MCF 10A (cell line): ENCODE measurements at regions not wholly inside any gene's neighbourhood (a gene's known extent, or its start where the extent isn't known, plus 50 kb on each side); places are given as distances from the start of the nearest gene placed in this dataset.
"Not testable (repeated sequence)": the region's sequence is repeated elsewhere in the genome, so short reads cannot be mapped to it uniquely, and the experiment has no call there.

Experiments
- BruUV-seq: library from RNA; stranded (reverse); fragments of 400-500 nt; replicated peaks from 2 replicates; lab custom pipeline; 2021; lab: Mats Ljungman, UMichigan
- CTCF ChIA-PET: fragments of 300-600 bp; sonication (Branson Sonifier 250); formaldehyde crosslinking; extraction: SDS; loops from one replicate; lab custom pipeline; 2021; ENCODE audit warnings: antibody characterized with exemption, inconsistent platforms; lab: Yijun Ruan, JAX
- POLR2A ChIA-PET: fragments of 300-600, 350-650 bp; sonication (Branson Sonifier 250); formaldehyde crosslinking; extraction: SDS; loops from one replicate; lab custom pipeline; 2020; ENCODE audit warnings: antibody characterized with exemption, inconsistent platforms; lab: Yijun Ruan, JAX
- DNase-seq: peaks from one replicate; pipeline ENCODE4 v3.0.0-alpha.2; 2018; ENCODE audit not compliant: unreplicated experiment
- H3K27ac Mint-ChIP-seq: one replicate; pipeline ENCODE4 v1.8.0; 2022; ENCODE audit warnings: mild to moderate bottlenecking, low read depth, mixed read lengths; ENCODE audit not compliant: unreplicated experiment
- H3K27me3 Mint-ChIP-seq: one replicate; pipeline ENCODE4 v1.8.0; 2022; ENCODE audit warnings: mixed read lengths; ENCODE audit not compliant: insufficient read depth, unreplicated experiment
- H3K36me3 Mint-ChIP-seq: one replicate; pipeline ENCODE4 v1.8.0; 2022; ENCODE audit warnings: mild to moderate bottlenecking, moderate library complexity, mixed read lengths; ENCODE audit not compliant: insufficient read depth, unreplicated experiment
- H3K4me1 Mint-ChIP-seq: one replicate; pipeline ENCODE4 v1.8.0; 2022; ENCODE audit warnings: mixed read lengths; ENCODE audit not compliant: insufficient read depth, unreplicated experiment
- H3K4me3 Mint-ChIP-seq: one replicate; pipeline ENCODE4 v1.8.0; 2022; ENCODE audit warnings: mild to moderate bottlenecking, moderate library complexity, mixed read lengths; ENCODE audit not compliant: unreplicated experiment
- H3K9me3 Mint-ChIP-seq: one replicate; pipeline ENCODE4 v1.8.0; 2022; ENCODE audit warnings: mixed read lengths; ENCODE audit not compliant: unreplicated experiment
- intact Hi-C: fragments of 100-400 bp; cut with micrococcal nuclease; formaldehyde crosslinking; loops from 2 replicates; pipeline ENCODE4 v1.14.1; 2022
- TF ChIP-seq, protein P1 (sequence below): fragments of 200-600 bp; IDR thresholded peaks from one replicate; pipeline ENCODE4 v1.8.0; 2022; ENCODE audit warnings: antibody characterized with exemption, mild to moderate bottlenecking; ENCODE audit not compliant: unreplicated experiment

GRCh38 chr15:99487337-99487730 lies 78.5 kb upstream of the MEF2A start:
- intact Hi-C loops: no loop called here
- H3K36me3 Mint-ChIP-seq: no peaks in the 10 kb centered on the region
- CTCF ChIA-PET: interaction anchor here (0.6 to 0.7 kb wide), 2 partner anchors 216 to 222 kb away, joined by 3 read pairs; no protein-coding TSS in a partner anchor
- peaks cover 17% of the 10 kb centered on the region for H3K4me1 Mint-ChIP-seq
- no peak overlapping the region for H3K27ac Mint-ChIP-seq
- no peaks in the 10 kb centered on the region for H3K9me3 Mint-ChIP-seq
- no peaks in the 10 kb centered on the region for H3K27me3 Mint-ChIP-seq
- POLR2A ChIA-PET: interaction anchor here (1.4 to 2.1 kb wide), 3 partner anchors 10 to 80 kb away, joined by 5 to 15 read pairs (median 5); partner anchors contain the start of gene MEF2A
- no peak overlapping the region for H3K4me3 Mint-ChIP-seq
- TF ChIP-seq, protein P1, sequence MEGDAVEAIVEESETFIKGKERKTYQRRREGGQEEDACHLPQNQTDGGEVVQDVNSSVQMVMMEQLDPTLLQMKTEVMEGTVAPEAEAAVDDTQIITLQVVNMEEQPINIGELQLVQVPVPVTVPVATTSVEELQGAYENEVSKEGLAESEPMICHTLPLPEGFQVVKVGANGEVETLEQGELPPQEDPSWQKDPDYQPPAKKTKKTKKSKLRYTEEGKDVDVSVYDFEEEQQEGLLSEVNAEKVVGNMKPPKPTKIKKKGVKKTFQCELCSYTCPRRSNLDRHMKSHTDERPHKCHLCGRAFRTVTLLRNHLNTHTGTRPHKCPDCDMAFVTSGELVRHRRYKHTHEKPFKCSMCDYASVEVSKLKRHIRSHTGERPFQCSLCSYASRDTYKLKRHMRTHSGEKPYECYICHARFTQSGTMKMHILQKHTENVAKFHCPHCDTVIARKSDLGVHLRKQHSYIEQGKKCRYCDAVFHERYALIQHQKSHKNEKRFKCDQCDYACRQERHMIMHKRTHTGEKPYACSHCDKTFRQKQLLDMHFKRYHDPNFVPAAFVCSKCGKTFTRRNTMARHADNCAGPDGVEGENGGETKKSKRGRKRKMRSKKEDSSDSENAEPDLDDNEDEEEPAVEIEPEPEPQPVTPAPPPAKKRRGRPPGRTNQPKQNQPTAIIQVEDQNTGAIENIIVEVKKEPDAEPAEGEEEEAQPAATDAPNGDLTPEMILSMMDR: no peak
- BruUV-seq: no TSS peak
- no peak for DNase-seq

GRCh38 chr15:99492275-99492674 lies 73.5 kb upstream of the MEF2A start:
- TF ChIP-seq, protein P1: no peak
- Mint-ChIP-seq H3K4me3 (no peak overlapping the region), H3K36me3 (no peaks in the 10 kb centered on the region), H3K4me1 (peaks cover 2% of the 10 kb centered on the region), H3K27ac (no peak overlapping the region), H3K9me3 (no peaks in the 10 kb centered on the region), H3K27me3 (no peaks in the 10 kb centered on the region)
- no peak for DNase-seq
- intact Hi-C loops: no loop called here
- ChIA-PET POLR2A (interaction anchor here (0.6 to 0.7 kb wide), 2 partner anchors 40 to 51 kb away, joined by 3 read pairs; no protein-coding TSS in a partner anchor), CTCF (interaction anchor here (0.6 to 1.4 kb wide), 4 partner anchors 9 to 212 kb away, joined by 3 to 7 read pairs (median 4); partner anchors contain the start of gene MEF2A)
- no TSS peak for BruUV-seq

- no peaks in the 10 kb centered on the region for H3K27me3 Mint-ChIP-seq
- intact Hi-C loops: no loop called here
- CTCF ChIA-PET: interaction anchor here (0.8 to 1.4 kb wide), 3 partner anchors 9 to 211 kb away, joined by 3 to 7 read pairs (median 4); no protein-coding TSS in a partner anchor
- H3K4me1 Mint-ChIP-seq: no peaks in the 10 kb centered on the region
- no TSS peak for BruUV-seq
- DNase-seq: no peak
- H3K36me3 Mint-ChIP-seq: no peaks in the 10 kb centered on the region
- H3K27ac Mint-ChIP-seq: no peak overlapping the region
- POLR2A ChIA-PET: interaction anchor here (0.7 kb wide), 1 partner anchor 51 kb away, joined by 3 read pairs; no protein-coding TSS in a partner anchor
- no peak overlapping the region for H3K4me3 Mint-ChIP-seq
- TF ChIP-seq, protein P1: no peak
- H3K9me3 Mint-ChIP-seq: no peaks in the 10 kb centered on the region
Observed at GRCh38 chr15:99492716-99493115, 73.1 kb upstream of the MEF2A start.

DNA sequence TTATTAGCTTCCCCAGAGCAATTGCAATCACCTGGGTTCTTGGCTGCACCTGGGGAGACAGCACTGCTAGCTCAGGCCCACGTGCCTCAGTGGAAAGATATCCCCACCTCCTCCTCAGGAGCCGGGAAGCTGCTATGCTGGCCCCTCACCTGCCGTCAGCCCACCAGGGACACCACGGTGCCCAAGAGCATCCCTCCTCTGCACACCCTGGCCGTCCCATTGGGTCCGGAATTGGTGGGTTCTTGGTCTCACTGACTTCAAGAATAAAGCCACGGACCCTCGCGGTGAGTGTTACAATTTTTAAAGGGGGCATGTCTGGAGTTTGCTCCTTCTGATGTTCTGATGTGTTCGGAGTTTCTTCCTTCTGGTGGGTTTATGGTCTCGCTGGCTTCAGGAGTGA lies 72.3 kb upstream of the MEF2A start:
- Mint-ChIP-seq H3K9me3 (peaks cover 5% of the 10 kb centered on the region), H3K27ac (no peak overlapping the region), H3K27me3 (no peaks in the 10 kb centered on the region), H3K4me3 (no peak overlapping the region), H3K4me1 (no peaks in the 10 kb centered on the region), H3K36me3 (no peaks in the 10 kb centered on the region)
- intact Hi-C loops: no loop called here
- no TSS peak for BruUV-seq
- no peak for DNase-seq
- ChIA-PET POLR2A (interaction anchor here (0.8 kb wide), 1 partner anchor 14 kb away, joined by 5 read pairs; no protein-coding TSS in a partner anchor), CTCF (interaction anchor here (1.3 kb wide), 1 partner anchor 10 kb away, joined by 7 read pairs; no protein-coding TSS in a partner anchor)
- TF ChIP-seq, protein P1: no peak

DNA sequence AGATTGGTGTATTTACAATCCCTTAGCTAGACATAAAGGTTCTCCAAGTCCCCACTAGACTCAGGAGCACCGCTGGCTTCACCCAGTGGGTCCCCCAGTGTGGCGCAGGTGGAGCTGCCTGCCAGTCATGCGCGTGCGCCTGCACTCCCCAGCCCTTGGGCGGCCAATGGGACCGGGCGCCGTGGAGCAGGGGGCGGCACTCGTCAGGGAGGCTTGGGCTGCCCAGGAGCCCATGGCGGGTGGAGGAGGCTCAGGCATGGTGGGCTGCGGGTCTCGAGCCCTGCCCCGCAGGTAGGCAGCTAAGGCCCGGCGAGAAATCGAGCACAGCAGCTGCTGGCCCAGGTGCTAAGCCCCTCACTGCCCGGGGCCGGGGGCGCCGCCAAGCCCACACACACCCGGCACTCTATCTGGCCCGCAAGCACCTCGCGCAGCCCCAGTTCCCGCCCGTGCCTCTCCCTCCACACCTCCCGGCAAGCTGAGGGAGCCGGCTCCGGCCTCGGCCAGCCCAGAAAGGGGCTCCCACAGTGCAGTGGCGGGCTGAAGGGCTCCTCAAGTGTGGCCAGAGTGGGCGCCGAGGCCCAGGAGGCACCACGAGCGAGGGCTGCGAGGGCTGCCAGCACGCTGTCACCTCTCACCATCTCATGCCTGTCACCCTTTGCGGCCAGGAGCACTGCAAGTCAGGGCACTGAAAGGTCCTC lies 71.1 kb upstream of the MEF2A start:
- H3K27me3 Mint-ChIP-seq, H3K4me1 Mint-ChIP-seq, POLR2A ChIA-PET, BruUV-seq, H3K4me3 Mint-ChIP-seq, H3K27ac Mint-ChIP-seq, intact Hi-C loops, DNase-seq, H3K36me3 Mint-ChIP-seq: not testable (repeated sequence)
- CTCF ChIA-PET: interaction anchor here (0.9 kb wide), 1 partner anchor 10 kb away, joined by 3 read pairs; no protein-coding TSS in a partner anchor
- peaks cover 10% of the 10 kb centered on the region for H3K9me3 Mint-ChIP-seq
